Endodermal cell (in vitro differentiated cells): ENCODE measurements at regions not wholly inside any gene's neighbourhood (a gene's known extent, or its start where the extent isn't known, plus 50 kb on each side); places are given as distances from the start of the nearest gene placed in this dataset.

Source experiments
- DNase-seq: peaks from one replicate; pipeline ENCODE4 v3.0.0-alpha.2; 2017
- H3K27ac ChIP-seq: 2 replicates; pipeline ENCODE4 v1.5.1; 2013; ENCODE audit warnings: mild to moderate bottlenecking, low read depth, low read length, moderate library complexity
- H3K27me3 ChIP-seq: 2 replicates; pipeline ENCODE4 v1.6.1; 2013; ENCODE audit warnings: mild to moderate bottlenecking, low read length, moderate library complexity; ENCODE audit not compliant: insufficient read depth, control insufficient read depth, poor library complexity, severe bottlenecking
- H3K36me3 ChIP-seq: 2 replicates; pipeline ENCODE4 v1.7.0; 2013; ENCODE audit warnings: mild to moderate bottlenecking, low read length, moderate library complexity; ENCODE audit not compliant: control insufficient read depth, insufficient read depth
- H3K4me1 ChIP-seq: one replicate; pipeline ENCODE4 v1.7.0; 2013; ENCODE audit warnings: low read length; ENCODE audit not compliant: control insufficient read depth, insufficient read depth
- H3K4me3 ChIP-seq: 2 replicates; pipeline ENCODE4 v1.5.1; 2013; ENCODE audit warnings: mild to moderate bottlenecking, low read length, moderate library complexity
- H3K9ac ChIP-seq: 2 replicates; pipeline ENCODE4 v1.6.1; 2013; ENCODE audit warnings: mild to moderate bottlenecking, low read length, moderate library complexity; ENCODE audit not compliant: poor library complexity, severe bottlenecking; ENCODE audit errors: extremely low read depth
- H3K9me3 ChIP-seq: 2 replicates; pipeline ENCODE4 v1.6.1; 2013; ENCODE audit warnings: mild to moderate bottlenecking, low read length, moderate library complexity; ENCODE audit not compliant: control insufficient read depth
- H3K27ac Mint-ChIP-seq: 2 replicates; pipeline ENCODE4 v1.8.0; 2020; ENCODE audit warnings: mixed read lengths
- H3K27me3 Mint-ChIP-seq: 2 replicates; pipeline ENCODE4 v1.8.0; 2021; ENCODE audit warnings: mild to moderate bottlenecking, mixed read lengths; ENCODE audit not compliant: insufficient read depth
- H3K36me3 Mint-ChIP-seq: 2 replicates; pipeline ENCODE4 v1.8.0; 2020; ENCODE audit warnings: low read depth, mixed read lengths
- H3K4me1 Mint-ChIP-seq: 2 replicates; pipeline ENCODE4 v1.8.0; 2020; ENCODE audit warnings: mixed read lengths
- H3K4me3 Mint-ChIP-seq: 2 replicates; pipeline ENCODE4 v1.8.0; 2020; ENCODE audit warnings: mild to moderate bottlenecking, moderate library complexity, mixed read lengths
- H3K9me3 Mint-ChIP-seq: 2 replicates; pipeline ENCODE4 v1.8.0; 2020; ENCODE audit warnings: mild to moderate bottlenecking, mixed read lengths
- CTCF ChIP-seq: fragments of 200-600 bp; sonication (generic); conservative IDR thresholded peaks from 2 replicates; pipeline ENCODE4 v1.5.0; 2021; ENCODE audit warnings: antibody characterized with exemption, mild to moderate bottlenecking
- WGBS, 2 experiments: methylation state at CpG; one replicate each; pipeline versions ENCODE4 v1.1.5 to v1.1.7; 2013; ENCODE audit warnings: missing lambda C conversion rate in 2 of 2, mixed read lengths in 1 of 2; ENCODE audit not compliant: insufficient coverage in 1 of 2, insufficient read length in 1 of 2; 5-methylcytosine and 5-hydroxymethylcytosine counted together

GRCh38 chr7:26043801-26044200 lies 108.2 kb upstream of the NFE2L3 start:
- DNase-seq, result no peak
- Histone ChIP-seq H3K27me3 (no peaks in the 10 kb centered on the region), H3K9ac (no peak overlapping the region), H3K36me3 (no peaks in the 10 kb centered on the region), H3K27ac (no peak overlapping the region), H3K4me1 (no peaks in the 10 kb centered on the region), H3K4me3 (no peak overlapping the region), H3K9me3 (no peaks in the 10 kb centered on the region)
- Mint-ChIP-seq H3K9me3 (no peaks in the 10 kb centered on the region), H3K4me3 (no peak overlapping the region), H3K4me1 (no peaks in the 10 kb centered on the region), H3K36me3 (no peaks in the 10 kb centered on the region), H3K27ac (no peak overlapping the region), H3K27me3 (peaks cover 3% of the 10 kb centered on the region)
- 88 to 90% methylated on average over 5 to 7 of the region's 7 CpGs for WGBS, 2 experiments
- TF ChIP-seq CTCF, result no peak

GRCh38 chr7:26044320-26044719 lies 107.7 kb upstream of the NFE2L3 start:
- no peak overlapping the region for H3K4me3 Mint-ChIP-seq
- 86 to 91% methylated on average over 5 of the region's 5 CpGs for whole genome bisulfite sequencing, 2 experiments
- no peak overlapping the region for H3K27ac ChIP-seq
- no peaks in the 10 kb centered on the region for H3K9me3 Mint-ChIP-seq
- no peaks in the 10 kb centered on the region for H3K36me3 Mint-ChIP-seq
- no peaks in the 10 kb centered on the region for H3K4me1 ChIP-seq
- H3K27ac Mint-ChIP-seq, result no peak overlapping the region
- no peaks in the 10 kb centered on the region for H3K27me3 ChIP-seq
- no peak for TF ChIP-seq CTCF
- no peak overlapping the region for H3K4me3 ChIP-seq
- H3K9ac ChIP-seq, result no peak overlapping the region
- DNase-seq, result no peak
- no peaks in the 10 kb centered on the region for H3K9me3 ChIP-seq
- H3K27me3 Mint-ChIP-seq, result peaks cover 3% of the 10 kb centered on the region
- no peaks in the 10 kb centered on the region for H3K36me3 ChIP-seq
- H3K4me1 Mint-ChIP-seq, result no peaks in the 10 kb centered on the region

- H3K36me3 Mint-ChIP-seq, result no peaks in the 10 kb centered on the region
- Histone ChIP-seq H3K9me3 (no peaks in the 10 kb centered on the region), H3K27ac (no peak overlapping the region), H3K36me3 (no peaks in the 10 kb centered on the region), H3K27me3 (no peaks in the 10 kb centered on the region), H3K4me1 (no peaks in the 10 kb centered on the region), H3K4me3 (no peak overlapping the region), H3K9ac (no peak overlapping the region)
- no peak for TF ChIP-seq CTCF
- no peaks in the 10 kb centered on the region for H3K4me1 Mint-ChIP-seq
- WGBS, 2 experiments, result 92 to 96% methylated on average over 2 to 3 of the region's 3 CpGs
- no peaks in the 10 kb centered on the region for H3K9me3 Mint-ChIP-seq
- H3K27ac Mint-ChIP-seq, result no peak overlapping the region
- H3K27me3 Mint-ChIP-seq, result peaks cover 2% of the 10 kb centered on the region
- no peak for DNase-seq
- H3K4me3 Mint-ChIP-seq, result no peak overlapping the region
Observed at GRCh38 chr7:26046150-26046549, 105.8 kb upstream of the NFE2L3 start.
